Activated CD8-positive, alpha-beta T cell treated with anti-CD3 and anti-CD28 coated beads for 36 hours (primary cell): ENCODE measurements at regions not wholly inside any gene's neighbourhood (a gene's known extent, or its start where the extent isn't known, plus 50 kb on each side); places are given as distances from the start of the nearest gene placed in this dataset.

ENCODE experiments used
- ATAC-seq: fragments of 200-7000 bp; cut with Tn5 transposase; one replicate; pipeline ENCODE4 v1.10.0; 2021; ENCODE audit warnings: mild to moderate bottlenecking, moderate library complexity
- CTCF ChIA-PET: fragments of 350-600 bp; sonication (Branson Sonifier 250); formaldehyde crosslinking; loops from one replicate; lab custom pipeline; 2021; ENCODE audit warnings: antibody characterized with exemption; lab: Charles Lee
- POLR2A ChIA-PET: fragments of 350-600 bp; sonication (Branson Sonifier 250); formaldehyde crosslinking; loops from one replicate; lab custom pipeline; 2021; ENCODE audit warnings: antibody characterized with exemption; lab: Charles Lee
- DNase-seq: peaks from one replicate; pipeline ENCODE4 v3.0.0-alpha.2; 2020
- H3K27ac Mint-ChIP-seq: one replicate; pipeline ENCODE4 v1.8.0; 2021; ENCODE audit warnings: mild to moderate bottlenecking, mixed read lengths
- H3K27me3 Mint-ChIP-seq: one replicate; pipeline ENCODE4 v1.8.0; 2021; ENCODE audit warnings: mixed read lengths
- H3K36me3 Mint-ChIP-seq: one replicate; pipeline ENCODE4 v1.8.0; 2021; ENCODE audit warnings: low read depth, mixed read lengths
- H3K4me1 Mint-ChIP-seq: one replicate; pipeline ENCODE4 v1.8.0; 2021; ENCODE audit warnings: low read depth, mixed read lengths
- H3K4me3 Mint-ChIP-seq: one replicate; pipeline ENCODE4 v1.8.0; 2021; ENCODE audit warnings: mild to moderate bottlenecking, moderate library complexity, mixed read lengths
- H3K9me3 Mint-ChIP-seq: one replicate; pipeline ENCODE4 v1.8.0; 2021; ENCODE audit warnings: mixed read lengths
- intact Hi-C: fragments of 100-400 bp; cut with micrococcal nuclease; formaldehyde crosslinking; loops from one replicate; pipeline ENCODE4 v1.10.0; 2022
- TF ChIP-seq, protein P1 (sequence below): fragments of 200-600 bp; IDR thresholded peaks from one replicate; pipeline ENCODE4 v1.8.0; 2022; ENCODE audit warnings: antibody characterized with exemption, mild to moderate bottlenecking

DNA sequence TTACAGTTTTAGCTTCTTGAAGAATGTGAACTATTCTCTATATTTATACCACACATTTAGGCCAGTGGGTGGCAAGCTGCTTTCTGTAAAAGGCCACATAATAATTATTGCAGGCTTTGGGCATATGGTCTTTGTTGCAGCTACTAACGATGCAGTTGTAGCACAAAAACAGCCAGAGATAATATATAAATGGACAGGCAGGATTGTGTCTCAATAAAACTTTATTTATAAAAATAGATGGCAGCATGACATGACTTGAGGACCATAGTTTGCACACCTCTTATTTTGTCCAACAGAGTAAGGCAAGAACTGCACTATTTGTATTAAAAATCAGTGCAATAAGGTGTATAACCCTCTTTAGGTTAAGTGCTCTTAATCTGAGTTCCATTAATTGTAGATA, 415.0 kb downstream of the ANXA1 start:
- H3K36me3 Mint-ChIP-seq: no peaks in the 10 kb centered on the region
- TF ChIP-seq, protein P1, sequence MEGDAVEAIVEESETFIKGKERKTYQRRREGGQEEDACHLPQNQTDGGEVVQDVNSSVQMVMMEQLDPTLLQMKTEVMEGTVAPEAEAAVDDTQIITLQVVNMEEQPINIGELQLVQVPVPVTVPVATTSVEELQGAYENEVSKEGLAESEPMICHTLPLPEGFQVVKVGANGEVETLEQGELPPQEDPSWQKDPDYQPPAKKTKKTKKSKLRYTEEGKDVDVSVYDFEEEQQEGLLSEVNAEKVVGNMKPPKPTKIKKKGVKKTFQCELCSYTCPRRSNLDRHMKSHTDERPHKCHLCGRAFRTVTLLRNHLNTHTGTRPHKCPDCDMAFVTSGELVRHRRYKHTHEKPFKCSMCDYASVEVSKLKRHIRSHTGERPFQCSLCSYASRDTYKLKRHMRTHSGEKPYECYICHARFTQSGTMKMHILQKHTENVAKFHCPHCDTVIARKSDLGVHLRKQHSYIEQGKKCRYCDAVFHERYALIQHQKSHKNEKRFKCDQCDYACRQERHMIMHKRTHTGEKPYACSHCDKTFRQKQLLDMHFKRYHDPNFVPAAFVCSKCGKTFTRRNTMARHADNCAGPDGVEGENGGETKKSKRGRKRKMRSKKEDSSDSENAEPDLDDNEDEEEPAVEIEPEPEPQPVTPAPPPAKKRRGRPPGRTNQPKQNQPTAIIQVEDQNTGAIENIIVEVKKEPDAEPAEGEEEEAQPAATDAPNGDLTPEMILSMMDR: no peak
- no peaks in the 10 kb centered on the region for H3K9me3 Mint-ChIP-seq
- DNase-seq (no peak), ATAC-seq (no peak)
- H3K4me1 Mint-ChIP-seq: no peaks in the 10 kb centered on the region
- ChIA-PET POLR2A (no interaction called here), CTCF (no interaction called here)
- intact Hi-C loops: no loop called here
- no peak overlapping the region for H3K4me3 Mint-ChIP-seq
- H3K27ac Mint-ChIP-seq: no peak overlapping the region
- no peaks in the 10 kb centered on the region for H3K27me3 Mint-ChIP-seq

DNA sequence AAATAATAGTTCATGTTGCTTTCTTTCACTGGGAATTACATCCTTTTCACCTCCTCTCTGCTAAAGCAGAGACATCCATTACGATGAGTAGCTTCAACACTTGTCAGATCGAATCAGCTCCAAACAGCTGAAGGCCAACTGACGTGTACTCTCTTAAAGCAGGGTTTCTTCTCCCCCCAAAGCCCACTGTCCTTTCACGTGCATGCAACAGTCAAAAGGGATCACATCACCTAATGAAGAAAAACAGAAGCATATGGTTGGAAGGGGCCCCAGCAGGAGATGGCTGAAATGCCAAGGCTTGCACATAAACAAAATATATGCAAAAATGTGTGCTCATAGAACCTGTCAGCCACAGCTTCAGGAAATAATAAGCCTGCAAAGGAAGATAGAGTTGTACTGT, 421.6 kb downstream of the ANXA1 start:
- ATAC-seq: no peak
- H3K27me3 Mint-ChIP-seq: no peaks in the 10 kb centered on the region
- TF ChIP-seq, protein P1: no peak
- H3K36me3 Mint-ChIP-seq: no peaks in the 10 kb centered on the region
- no peak for DNase-seq
- no peaks in the 10 kb centered on the region for H3K4me1 Mint-ChIP-seq
- H3K9me3 Mint-ChIP-seq: no peaks in the 10 kb centered on the region
- POLR2A ChIA-PET: no interaction called here
- CTCF ChIA-PET: no interaction called here
- no peak overlapping the region for H3K4me3 Mint-ChIP-seq
- H3K27ac Mint-ChIP-seq: no peak overlapping the region
- intact Hi-C loops: no loop called here

DNA sequence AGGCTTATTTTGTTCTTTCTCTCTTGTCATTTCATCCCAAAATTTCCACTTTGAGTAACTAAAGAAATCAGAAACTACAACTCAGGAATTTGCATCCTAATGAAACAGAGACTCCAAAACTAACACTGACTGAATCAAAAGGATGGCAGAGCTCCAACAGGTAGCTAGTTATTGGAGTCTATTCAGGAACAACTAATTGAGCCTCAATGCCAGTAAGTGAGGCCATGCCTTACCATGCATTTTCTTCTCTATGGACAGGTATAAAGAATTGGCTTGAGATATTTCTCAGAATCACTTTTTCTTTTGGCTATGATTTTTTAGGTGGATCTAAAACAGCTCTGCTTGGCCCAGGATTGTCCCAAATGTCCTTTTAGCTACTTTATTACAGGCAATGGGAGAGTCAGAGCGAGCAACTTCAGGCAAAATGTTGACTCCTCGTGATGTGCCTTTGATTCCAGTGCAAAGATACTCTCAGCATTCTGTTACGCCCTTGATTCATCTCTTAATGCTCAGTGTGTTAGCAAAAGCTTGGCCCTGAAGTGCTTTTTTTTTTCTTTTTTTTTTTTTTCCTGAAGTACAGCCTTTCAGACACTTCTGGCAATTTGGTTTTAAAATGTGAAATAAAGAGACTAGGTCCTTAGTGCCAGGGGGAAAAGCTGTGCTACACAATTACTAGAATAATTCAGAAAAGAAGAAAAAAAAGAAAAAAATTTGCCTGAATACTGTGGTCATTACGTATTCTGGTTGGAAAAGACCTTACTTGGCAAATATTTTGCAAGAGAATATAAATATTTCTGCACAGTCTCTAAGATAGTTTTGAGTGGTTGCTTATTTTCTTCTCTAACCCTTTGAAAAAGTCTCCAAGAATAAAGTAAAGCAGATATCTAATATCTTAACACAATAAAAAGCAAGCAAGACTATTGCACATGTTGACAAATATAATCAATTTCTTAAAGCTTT, 423.7 kb downstream of the ANXA1 start:
- intact Hi-C loops: no loop called here
- H3K27me3 Mint-ChIP-seq: no peaks in the 10 kb centered on the region

DNA sequence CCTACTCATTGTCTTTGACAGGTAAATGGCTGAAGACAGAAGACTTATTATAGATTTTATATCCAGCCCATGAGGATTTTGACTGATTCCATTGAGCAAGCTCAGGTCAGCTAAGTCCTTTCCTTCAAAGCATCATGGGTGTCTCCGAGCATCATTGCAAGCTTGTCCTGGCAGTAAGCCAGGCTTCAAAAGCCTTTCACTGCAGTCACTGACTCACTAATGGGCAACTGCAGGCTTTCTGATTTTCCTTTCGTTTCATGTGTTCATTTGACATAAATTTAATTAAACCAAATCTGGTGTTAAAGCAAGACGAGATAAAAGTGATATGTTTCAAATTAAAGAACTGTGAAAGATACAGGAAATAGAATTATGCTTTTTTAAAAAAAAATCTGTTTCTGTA, 426.2 kb downstream of the ANXA1 start:
- H3K4me3 Mint-ChIP-seq: no peak overlapping the region

More for the DNA sequence above, 423.7 kb downstream of the ANXA1 start:
- H3K9me3 Mint-ChIP-seq: no peaks in the 10 kb centered on the region
- TF ChIP-seq, protein P1: no peak
- CTCF ChIA-PET: no interaction called here
- POLR2A ChIA-PET: no interaction called here
- H3K4me1 Mint-ChIP-seq: no peaks in the 10 kb centered on the region
- no peak overlapping the region for H3K27ac Mint-ChIP-seq
- no peak for DNase-seq
- no peak overlapping the region for H3K4me3 Mint-ChIP-seq
- H3K36me3 Mint-ChIP-seq: no peaks in the 10 kb centered on the region
- ATAC-seq: no peak

DNA sequence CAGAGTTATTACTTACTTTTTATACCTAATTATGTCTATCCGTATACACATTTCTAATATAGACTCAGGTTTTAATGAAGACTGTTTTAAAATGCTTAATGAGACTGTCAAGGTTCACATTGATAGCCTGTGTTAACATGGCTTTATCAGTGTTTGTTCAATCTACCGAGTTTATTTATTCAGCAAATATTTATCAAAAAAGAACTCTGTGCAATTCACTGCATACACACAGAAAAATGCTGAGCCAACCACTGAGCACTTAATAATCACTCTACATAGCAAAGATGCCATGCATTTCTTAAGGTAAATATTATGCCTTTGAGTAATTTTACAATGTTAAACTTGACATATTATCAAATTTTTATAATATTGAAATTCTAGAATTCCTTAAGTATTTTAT, 428.2 kb downstream of the ANXA1 start:
- H3K4me3 Mint-ChIP-seq: no peak overlapping the region
- TF ChIP-seq, protein P1: no peak
- intact Hi-C loops: no loop called here

More for the DNA sequence above, 426.2 kb downstream of the ANXA1 start:
- Mint-ChIP-seq H3K27me3 (no peaks in the 10 kb centered on the region), H3K9me3 (no peaks in the 10 kb centered on the region), H3K4me1 (no peaks in the 10 kb centered on the region), H3K27ac (no peak overlapping the region), H3K36me3 (no peaks in the 10 kb centered on the region)
- intact Hi-C loops: no loop called here
- ChIA-PET CTCF (interaction anchor here (2.2 kb wide), 1 partner anchor 377 kb away, joined by 4 read pairs; no protein-coding TSS in a partner anchor), POLR2A (no interaction called here)
- DNase-seq (no peak), ATAC-seq (no peak)
- TF ChIP-seq, protein P1: no peak

More for the DNA sequence above, 428.2 kb downstream of the ANXA1 start:
- DNase-seq (no peak), ATAC-seq (no peak)
- ChIA-PET CTCF (no interaction called here), POLR2A (no interaction called here)
- no peak overlapping the region for H3K27ac Mint-ChIP-seq
- H3K9me3 Mint-ChIP-seq: no peaks in the 10 kb centered on the region
- no peaks in the 10 kb centered on the region for H3K4me1 Mint-ChIP-seq
- no peaks in the 10 kb centered on the region for H3K27me3 Mint-ChIP-seq
- no peaks in the 10 kb centered on the region for H3K36me3 Mint-ChIP-seq
